Stimulated activated CD4-positive, alpha-beta T cell treated with anti-CD3 and anti-CD28 coated beads, Interleukin-4, amount 100 ng/mL, for 1 hour (primary cell): ENCODE measurements at regions not wholly inside any gene's neighbourhood (a gene's known extent, or its start where the extent isn't known, plus 50 kb on each side); places are given as distances from the start of the nearest gene placed in this dataset.
"Not testable (repeated sequence)": the region's sequence is repeated elsewhere in the genome, so short reads cannot be mapped to it uniquely, and the experiment has no call there.

Experiments
- DNase-seq: peaks from one replicate; pipeline ENCODE4 v3.0.0-alpha.2; 2020

DNA sequence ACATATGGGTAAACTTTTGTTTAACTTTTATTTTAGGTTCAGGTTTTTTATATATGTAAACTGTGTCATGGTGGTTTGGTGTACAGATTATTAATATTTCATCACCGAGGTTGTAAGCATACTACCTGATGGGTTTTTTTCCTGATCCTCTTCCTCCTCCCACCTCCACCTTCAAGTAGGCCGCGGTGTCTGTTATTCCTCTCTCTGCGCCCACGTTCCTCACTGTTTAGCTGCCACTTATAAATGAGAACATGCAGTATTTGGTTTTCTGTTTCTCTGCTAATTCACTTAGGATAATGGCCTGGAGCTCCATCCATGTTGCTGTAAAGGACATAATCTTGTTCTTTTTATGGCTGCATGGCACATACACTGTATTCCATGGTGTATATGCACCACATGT is 1000.0 kb upstream of the CELF2 start:
- no peak for DNase-seq

DNA sequence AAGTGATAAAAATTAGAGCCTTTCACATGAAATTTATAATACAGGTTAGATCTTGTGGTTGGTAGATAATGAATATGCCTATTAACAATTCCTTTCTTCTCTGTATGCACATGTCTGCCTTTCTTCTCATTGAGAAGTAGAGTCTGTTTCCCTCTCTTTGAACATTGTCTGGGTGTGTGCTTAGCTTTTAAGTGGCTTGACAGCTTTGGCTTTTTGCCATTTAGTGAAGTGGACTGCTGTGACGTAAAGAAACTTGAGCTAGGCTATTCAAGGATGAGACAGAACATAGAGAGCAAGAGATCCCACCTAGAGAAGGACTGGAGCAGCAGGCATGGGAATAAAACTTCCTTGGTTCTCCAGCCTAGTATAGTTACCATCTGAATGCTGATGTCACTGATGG is 996.7 kb upstream of the CELF2 start:
- no peak for DNase-seq

DNA sequence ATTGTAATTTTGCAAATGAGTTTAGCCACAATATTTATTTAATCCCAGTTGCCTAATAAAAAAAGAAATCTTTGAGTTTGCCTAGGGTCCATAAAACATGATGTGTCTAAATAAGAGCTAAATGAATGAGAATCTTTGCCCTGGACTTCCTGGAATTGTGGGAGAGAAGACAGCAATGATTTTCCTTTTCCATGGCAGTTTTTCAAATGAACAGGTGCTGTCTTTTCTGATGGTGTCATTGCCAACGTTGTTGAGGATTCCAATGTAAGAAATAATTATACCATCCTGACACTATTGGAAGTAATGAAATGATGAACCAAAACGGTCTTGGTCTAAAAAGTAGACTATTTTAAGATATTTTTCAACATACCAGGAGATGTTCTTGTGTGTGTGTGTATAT is 984.7 kb upstream of the CELF2 start:
- no peak for DNase-seq

DNA sequence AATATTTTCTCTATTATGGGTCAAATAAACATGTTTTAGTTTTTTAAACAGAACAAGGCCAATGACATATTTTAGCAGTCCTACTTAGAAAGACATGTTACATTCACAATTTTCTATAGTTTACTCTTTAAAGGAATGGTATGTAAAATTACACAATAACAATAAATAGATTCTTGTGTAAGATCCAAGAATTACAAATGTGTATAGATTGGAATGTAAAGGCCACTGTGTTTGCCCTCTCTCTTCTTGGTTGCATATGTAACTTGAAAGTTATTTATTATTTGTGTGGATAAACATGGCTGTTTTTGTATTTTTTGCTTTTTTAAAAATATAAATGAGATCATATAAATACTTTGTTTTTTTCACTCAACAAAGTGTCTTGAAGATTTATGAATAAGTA is 979.3 kb upstream of the CELF2 start:
- DNase-seq = no peak

DNA sequence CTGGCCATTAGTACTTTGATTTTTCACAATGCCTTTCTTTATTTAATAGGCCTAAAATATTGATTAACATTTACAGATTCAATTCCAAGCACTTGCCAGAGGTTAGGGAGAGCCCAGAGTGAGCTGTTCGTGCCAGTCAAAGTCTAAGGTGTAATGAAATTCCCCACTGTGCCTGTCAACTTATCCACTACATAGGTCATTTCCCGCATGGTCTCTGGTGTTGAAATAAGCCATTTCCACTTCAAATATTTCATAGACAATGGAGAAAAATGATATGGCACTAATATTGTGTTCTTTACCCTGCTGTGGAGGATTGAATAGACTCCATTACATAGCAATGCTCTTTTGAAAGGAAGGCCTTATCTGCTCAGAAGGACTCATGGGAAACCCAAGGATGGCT is 978.1 kb upstream of the CELF2 start:
- DNase-seq = no peak

DNA sequence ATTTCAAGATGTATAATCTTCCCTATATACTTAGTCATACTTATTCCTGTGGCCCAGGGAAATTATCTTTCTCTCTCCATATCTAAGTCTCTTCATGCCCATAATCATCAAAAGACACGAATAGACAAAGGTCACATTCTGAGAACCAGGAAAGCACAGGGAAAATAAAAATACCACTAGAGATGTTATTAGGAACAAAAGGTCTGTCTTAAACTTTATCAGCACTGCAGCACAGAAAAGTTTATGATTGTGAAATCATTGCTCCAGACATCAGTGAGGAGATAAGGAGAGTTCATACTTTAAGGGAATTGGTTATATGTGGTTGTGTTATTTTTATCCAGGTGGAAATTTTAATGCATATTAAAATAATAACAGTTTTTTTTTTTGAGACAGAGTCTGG is 974.6 kb upstream of the CELF2 start:
- DNase-seq = no peak

DNA sequence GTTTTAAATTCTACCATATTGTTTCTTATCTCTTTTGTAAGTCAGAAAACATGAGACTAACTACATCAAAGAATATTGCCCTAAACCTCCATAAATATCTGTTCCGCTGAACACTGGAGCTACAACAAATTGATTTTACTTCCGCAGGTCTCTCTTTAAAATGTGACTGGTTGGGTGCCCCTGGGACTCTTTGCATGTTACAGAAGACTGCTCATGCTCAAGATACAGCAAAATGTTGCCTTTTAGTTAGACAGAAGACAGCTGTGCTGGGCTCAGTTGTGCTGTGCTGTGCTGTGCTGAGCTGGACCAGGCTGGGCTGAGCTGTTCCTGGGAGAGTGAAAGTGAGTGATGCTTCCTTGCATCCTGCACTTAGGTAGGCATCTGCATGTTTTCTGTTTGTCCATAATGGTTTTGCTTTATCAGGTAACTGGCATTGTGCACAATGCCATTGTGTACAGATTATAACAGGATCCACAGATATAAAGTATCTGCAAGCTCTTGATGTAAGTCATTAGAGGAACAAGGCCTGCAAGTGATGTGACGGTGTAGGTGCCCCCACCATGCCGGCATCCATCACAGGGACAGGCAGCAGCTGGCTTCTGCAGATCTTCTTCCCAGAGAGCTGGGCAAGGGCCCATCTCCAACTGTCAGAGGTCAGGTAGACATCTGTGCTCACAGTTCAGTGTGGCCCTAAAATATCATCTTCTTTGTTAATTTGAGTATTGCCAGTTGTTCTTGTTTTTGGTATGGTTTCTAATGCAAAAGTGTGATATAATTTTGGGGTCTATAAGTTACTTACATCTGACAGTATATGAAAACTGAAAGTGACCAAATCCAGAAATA is 972.5 kb upstream of the CELF2 start:
- DNase-seq = no peak

DNA sequence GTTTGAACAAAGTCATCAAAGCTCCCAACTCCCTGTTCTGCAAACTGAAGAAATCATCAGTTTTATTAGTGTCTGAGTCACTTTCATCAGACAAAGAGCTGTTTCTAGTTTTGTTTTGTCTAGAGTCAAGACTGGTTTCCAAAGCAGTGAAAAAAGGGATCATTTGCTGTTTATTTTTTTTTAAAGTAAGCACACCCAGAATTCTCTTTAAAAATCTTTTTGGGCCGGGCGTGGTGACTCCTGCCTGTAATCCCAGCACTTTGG is 972.0 kb upstream of the CELF2 start:
- no peak for DNase-seq

DNA sequence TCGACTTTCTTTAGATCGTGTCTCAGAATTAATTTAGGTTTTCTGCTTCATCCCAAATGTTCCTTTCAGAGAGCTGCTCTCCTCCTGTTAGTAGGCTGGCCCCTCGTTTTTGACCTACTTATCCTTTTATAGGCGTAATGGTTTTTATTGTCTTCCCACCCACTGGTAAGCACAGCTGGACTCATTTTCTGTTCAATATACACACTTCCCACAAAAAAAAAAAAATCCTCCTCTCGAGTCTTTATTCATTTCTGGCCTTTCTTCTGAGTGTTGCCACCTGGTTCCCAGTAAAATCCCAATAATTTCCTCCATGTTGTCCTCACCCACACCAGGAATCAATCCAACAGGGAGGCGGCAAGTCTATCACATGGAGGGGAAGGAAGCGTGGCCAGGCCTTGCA is 970.2 kb upstream of the CELF2 start:
- no peak for DNase-seq

DNA sequence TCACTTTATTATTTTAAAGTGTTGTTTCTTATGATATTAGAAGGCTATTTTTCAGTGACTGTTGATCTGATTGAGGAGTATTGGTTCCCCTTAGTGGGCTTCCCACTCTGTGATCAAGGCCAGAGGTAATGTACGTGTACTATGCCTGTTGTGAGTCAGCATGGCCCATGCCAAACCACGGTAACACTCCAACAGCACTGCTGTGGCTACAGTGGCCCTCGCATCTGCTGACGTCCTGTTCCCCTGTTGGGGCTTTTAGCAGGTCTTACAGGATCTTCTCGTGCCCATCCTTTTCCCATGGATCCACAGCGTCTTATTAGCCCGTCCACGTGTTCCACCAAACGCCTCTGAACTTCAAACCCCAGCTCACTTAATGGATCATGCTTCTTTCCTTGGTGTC is 964.6 kb upstream of the CELF2 start:
- DNase-seq = no peak

DNA sequence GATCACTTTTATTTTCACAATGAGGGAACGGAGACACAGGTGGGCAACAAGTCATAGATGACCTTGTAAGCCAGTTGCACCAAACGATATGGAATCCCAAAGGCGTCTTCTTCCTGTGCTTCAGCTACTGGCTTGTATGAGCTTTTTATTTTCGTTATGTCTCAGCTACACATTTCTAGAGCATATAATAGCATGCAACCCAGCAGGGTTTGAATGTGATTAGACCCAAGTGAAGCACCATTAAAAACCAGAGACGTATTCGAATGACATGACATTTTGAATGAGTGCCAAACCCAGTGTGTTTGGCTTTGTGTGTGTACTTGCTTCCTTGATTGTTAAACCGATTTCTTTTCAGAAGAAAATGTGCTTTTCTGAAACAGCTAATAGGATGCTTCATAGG is 963.2 kb upstream of the CELF2 start:
- no peak for DNase-seq

DNA sequence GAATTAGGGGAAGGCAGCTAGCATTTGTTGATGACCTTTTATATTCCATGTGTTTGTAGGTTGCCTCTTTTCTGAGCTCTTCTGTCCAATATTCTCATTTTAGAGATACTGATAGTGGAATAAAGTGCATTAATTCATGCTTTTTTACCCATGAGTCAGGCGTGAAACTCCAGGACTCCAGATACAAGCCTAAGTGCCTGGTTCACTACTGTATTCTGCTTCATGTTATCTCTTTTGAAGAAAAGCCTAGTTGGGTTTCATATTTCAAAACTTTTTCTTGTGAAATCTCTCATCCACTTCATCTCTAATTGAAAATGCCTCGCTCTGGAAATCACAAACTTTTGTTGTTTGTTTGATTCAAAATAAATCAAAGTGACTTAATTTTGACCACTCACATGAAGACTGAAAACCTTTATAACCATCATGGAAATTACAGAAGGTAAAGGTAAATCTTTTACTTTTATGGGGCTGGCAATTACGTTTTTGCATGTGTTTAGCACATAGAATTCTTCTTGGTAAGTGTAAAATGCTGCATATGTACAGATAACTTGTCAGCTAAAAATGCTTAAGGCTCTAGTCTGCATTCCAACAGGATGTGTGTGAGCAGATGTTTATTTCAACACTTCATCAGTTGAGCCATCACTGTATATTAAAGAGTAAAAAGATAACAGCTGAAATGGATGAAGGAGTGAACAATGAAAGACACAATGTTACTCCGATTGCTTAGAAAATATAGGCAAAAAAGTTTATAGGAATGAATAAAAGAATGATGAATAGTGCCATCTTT is 961.8 kb upstream of the CELF2 start:
- no peak for DNase-seq

DNA sequence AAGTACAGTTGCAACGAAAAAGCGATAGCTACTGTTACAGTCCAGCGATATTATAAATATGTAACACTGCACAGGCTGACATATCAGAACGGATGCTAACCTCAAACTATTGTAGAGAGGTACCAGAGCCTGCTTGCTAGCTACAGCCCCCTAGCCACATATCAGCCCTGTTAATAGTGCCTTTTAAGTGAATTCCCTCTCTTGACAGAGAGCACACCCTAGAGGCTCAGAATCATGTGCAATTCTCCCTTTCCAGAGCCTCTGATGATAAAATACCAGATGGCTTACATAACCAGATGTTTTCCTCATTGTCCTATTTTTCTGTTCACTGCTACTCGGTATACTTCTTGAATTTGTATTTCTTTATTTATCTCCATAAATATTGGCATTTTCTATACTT is 960.7 kb upstream of the CELF2 start:
- DNase-seq = no peak

DNA sequence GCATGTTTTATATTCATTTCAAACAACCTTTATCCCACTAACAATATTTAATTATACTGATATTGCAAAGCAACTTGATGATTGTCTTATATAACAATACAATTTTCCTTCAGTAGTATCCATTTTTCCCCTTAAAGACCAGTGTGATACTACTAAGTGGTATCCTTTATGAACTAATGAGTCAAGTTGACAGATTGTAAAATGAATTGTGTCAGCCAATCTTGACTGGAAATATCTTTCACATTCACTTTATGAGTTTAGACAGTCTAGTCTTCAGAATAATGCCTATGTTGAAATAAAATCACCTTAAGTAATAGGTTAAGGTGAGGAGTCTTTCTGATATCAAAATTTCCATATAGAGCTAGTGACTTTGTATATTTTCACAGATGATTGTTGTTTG is 950.0 kb upstream of the CELF2 start:
- no peak for DNase-seq

DNA sequence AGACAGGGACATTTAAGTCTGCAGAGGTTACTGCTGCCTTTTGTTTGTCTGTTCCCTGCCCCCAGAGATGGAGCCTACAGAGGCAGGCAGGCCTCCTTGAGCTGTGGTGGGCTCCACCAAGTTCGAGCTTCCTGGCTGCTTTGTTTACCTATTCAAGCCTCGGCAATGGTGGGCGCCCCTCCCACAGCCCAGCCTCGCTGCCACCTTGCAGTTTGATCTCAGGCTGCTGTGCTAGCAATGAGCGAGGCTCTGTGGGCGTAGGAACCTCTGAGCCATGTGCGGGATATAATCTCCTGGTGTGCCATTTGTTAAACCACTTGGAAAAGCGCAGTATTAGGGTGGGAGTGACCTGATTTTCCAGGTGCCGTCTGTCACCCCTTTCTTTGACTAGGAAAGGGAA is 942.8 kb upstream of the CELF2 start:
- DNase-seq = not testable (repeated sequence)

DNA sequence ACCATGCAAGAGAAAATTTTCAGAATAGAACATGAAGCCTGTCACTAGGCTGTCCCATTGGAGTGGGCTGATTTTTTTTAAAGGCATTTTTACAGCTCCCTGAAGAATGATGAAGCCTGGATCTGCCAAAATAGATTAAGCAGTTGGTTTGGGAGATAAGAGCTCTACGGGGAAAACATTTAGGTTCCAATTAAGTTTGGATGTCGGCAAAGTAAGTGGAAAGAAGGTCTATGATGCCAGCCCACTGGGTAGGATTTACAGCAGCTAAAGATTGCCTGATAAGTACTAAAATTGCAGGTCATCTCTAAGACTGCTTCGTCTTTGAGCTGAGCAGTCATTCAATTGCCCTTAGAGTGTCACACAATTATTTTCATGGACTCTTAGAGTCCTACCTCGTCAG is 939.2 kb upstream of the CELF2 start:
- DNase-seq = no peak

DNA sequence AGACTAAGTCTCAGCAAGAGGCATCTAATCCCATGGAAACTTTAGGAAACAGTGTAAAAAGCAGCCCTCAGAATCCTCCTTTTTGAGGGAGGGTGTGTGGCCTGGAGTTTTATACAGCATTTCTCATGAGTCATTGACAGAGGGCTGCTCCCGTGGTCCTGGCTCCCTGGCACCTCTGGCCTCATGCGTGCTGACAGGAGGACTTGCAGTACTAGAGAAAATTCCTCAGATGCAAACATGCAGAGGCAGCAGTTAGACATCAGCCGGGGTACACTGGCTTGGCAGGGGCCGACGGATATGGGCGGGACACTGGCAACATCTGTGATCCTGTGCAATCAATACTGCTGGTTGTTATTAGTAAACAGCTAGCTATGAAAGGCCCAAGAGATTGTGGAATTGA is 925.1 kb upstream of the CELF2 start:
- DNase-seq = no peak

DNA sequence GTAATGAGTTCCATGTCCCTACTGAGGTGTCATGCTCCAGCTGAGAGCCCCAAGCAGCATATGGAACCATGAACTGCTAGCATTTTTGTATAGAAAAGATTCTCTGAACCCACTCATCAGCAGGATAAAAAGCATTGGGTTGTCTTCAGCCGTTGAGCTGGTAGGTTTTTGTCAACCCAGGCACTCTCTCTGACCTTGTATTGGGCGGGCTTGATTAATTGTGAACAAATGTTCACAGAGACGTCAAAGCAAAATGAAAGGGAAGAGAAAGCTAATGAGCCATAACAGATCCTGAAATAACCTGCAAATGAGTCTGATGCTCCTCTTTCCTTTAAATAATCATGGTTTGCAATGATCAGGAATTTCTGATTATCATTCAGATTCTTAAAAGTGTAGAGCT is 924.7 kb upstream of the CELF2 start:
- DNase-seq = no peak

DNA sequence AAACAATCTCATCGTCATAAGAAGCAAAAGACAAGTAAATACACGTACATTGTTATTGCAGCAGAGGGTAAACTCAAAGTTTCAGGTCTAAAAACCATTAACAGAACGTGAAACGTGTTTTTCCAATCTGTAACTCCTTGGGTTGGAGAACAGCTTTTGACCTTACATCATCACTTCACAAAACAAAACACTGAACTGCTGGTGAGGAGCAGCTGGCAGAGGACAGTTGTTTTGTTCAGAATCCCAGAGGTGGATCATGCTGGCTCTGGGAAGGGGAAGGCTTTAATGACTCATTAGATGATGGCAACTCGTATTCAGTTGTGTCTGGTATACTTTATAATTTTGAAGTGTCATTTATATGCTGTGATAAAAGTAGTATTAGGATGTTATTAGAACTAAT is 923.0 kb upstream of the CELF2 start:
- no peak for DNase-seq

DNA sequence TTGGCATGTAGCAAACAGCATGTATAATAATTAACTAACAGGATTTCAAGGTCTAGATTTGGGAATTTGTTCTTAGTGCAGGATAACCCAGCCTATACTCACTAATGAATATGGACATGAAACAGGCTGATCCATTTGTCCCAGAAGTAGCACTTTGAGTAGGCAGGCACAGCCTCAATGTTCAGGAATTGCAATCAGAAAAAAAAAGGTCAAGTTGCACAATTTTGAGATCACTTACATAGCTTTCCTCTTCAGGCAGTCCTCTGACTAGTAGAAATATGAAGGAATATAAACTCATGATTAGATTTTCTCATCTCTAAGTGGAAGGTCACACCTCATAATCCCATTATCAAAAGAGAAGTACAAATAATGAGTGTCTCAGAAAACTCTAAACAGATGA is 921.4 kb upstream of the CELF2 start:
- DNase-seq = no peak

DNA sequence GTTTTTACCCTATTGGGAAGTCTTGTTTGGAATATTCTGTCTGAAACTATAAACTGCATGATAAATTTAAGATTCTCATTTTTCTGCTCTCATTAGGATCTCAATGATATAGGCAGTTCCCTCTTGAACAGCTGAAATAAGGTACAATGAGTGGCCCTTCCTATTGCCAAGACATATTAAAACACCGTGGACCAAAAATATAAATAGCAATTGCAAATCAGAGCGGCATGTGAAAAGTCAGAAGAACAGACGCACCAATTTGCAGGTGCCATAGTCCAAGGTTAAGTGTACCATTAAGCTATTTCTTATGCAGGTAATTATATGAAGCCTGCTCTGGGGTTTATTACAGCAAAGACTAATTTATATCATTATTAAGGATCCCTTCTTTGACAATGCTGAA is 920.8 kb upstream of the CELF2 start:
- no peak for DNase-seq

DNA sequence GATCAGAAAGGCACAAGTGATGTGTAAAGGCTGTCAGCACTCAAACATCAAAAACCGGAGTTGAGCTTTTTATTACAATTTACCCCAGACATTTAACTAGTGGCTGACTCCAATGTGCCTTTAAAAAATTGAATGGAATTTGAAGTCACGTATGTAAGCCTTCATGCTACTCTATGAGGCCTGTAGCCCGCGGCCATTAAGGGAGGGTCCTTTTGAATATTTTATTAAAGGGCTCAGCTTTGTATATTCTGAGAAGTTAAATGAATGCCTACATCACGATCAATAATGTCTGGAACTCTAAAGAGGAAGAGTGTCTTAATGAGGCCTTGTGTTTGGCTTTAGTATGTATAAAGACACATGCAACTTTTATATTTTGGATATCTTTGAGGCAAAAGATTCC is 916.6 kb upstream of the CELF2 start:
- no peak for DNase-seq

DNA sequence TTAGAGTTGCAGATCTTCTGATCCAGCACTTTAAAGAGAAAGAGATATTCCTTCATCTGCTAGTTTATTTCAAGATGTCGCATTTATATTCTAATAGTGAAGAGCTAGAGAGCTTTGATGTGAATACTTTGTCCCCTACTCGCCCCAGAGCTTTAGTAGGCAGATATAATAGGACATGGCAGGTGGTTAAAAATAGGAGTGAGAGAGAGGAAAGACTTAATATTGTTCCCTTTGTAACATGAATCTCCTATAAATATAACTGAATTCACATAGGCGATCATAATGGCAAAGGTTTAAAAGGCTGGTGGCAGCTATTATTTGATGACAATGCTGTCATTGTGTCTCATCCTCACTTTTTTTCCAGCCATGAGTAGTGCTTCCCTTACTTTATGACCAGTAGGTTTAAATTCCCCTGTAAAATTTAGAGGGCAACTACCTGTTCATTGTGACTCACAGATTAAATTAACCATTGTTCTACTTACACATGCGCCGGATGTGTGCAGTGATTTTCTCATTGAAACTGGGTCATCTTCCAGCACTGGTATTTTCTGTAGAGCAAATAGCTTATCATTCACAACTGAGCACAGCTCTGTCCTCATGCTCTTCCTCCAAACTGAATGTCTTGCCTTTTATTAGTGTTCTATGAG is 906.7 kb upstream of the CELF2 start:
- no peak for DNase-seq

DNA sequence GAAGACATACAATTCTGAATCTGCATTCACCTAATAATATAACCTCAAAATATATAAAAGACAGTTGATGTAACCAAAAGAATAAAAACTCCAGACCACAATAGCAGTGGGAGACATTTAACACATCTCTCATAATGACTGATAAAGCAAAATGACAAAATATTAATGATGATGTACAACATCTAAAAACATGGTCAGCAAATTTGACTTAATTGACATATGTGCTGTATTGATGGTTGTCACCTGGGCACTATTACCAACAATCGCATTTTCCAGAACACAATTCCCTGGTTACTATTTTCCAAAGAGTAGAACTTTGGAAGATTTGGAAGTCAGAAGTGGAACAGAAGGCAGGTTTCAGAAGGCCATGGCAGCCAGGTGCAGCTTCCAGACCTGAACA is 899.5 kb upstream of the CELF2 start:
- DNase-seq = no peak
